NCI-H2029 (cell line): ENCODE measurements at regions not wholly inside any gene's neighbourhood (a gene's known extent, or its start where the extent isn't known, plus 50 kb on each side); places are given as distances from the start of the nearest gene placed in this dataset.
"Not testable (repeated sequence)": the region's sequence is repeated elsewhere in the genome, so short reads cannot be mapped to it uniquely, and the experiment has no call there.

Source experiments
- DNase-seq: peaks from one replicate; lab custom pipeline; 2025; lab: John Stamatoyannopoulos, UW

GRCh38 chr13:111501596-111502535 is 181.4 kb downstream of the TEX29 start:
- DNase-seq, result not testable (repeated sequence)

GRCh38 chr13:111502957-111503356 is 182.5 kb downstream of the TEX29 start:
- no peak for DNase-seq

- DNase-seq, result no peak
Measured at GRCh38 chr13:111503376-111503775, 182.9 kb downstream of the TEX29 start.

GRCh38 chr13:111503905-111504695 is 183.7 kb downstream of the TEX29 start:
- DNase-seq, result no peak

- DNase-seq, result no peak
Measured at GRCh38 chr13:111505175-111505777, 184.8 kb downstream of the TEX29 start.

GRCh38 chr13:111506125-111506524 is 185.7 kb downstream of the TEX29 start:
- DNase-seq, result no peak

GRCh38 chr13:111506621-111507020 is 186.2 kb downstream of the TEX29 start:
- no peak for DNase-seq

- DNase-seq, result peak; percentile 88
Measured at GRCh38 chr13:111508164-111508870, 187.9 kb downstream of the TEX29 start.

GRCh38 chr13:111508902-111509509 is 188.6 kb downstream of the TEX29 start:
- peak; percentile 78 for DNase-seq

GRCh38 chr13:111510502-111511218 is 190.2 kb downstream of the TEX29 start:
- DNase-seq, result no peak

GRCh38 chr13:111511219-111511732 is 190.8 kb downstream of the TEX29 start:
- DNase-seq, result no peak

- no peak for DNase-seq
Measured at GRCh38 chr13:111511805-111512504, 191.5 kb downstream of the TEX29 start.

- no peak for DNase-seq
Measured at GRCh38 chr13:111512707-111513106, 192.3 kb downstream of the TEX29 start.

GRCh38 chr13:111513766-111514609 is 193.5 kb downstream of the TEX29 start:
- DNase-seq, result no peak

- no peak for DNase-seq
Measured at GRCh38 chr13:111514610-111515306, 194.3 kb downstream of the TEX29 start.

GRCh38 chr13:111515307-111515617 is 194.8 kb downstream of the TEX29 start:
- DNase-seq, result no peak

GRCh38 chr13:111515635-111516034 is 195.2 kb downstream of the TEX29 start:
- no peak for DNase-seq
